Vagina (tissue), 2 donors: ENCODE measurements at regions not wholly inside any gene's neighbourhood (a gene's known extent, or its start where the extent isn't known, plus 50 kb on each side); places are given as distances from the start of the nearest gene placed in this dataset.

Experiments
- POLR2AphosphoS5 ChIP-seq, 2 donors: sonication (generic); formaldehyde crosslinking; IDR thresholded peaks; one replicate each; pipeline ENCODE4 v1.9.0; 2017; ENCODE audit warnings: antibody characterized with exemption in 2 of 2, mild to moderate bottlenecking in 2 of 2, low read depth in 1 of 2; ENCODE audit not compliant: insufficient read depth in 1 of 2
- TF ChIP-seq, protein P1 (sequence below), 3 experiments: fragments of 450-650 bp in 2 of 3; fragments of 200-600 bp in 1 of 3; sonication (generic) in 1 of 3; IDR thresholded peaks; one replicate each; pipeline ENCODE4 v1.5.1; 2017 to 2019; ENCODE audit warnings: antibody characterized with exemption in 3 of 3, mild to moderate bottlenecking in 2 of 3, moderate library complexity in 2 of 3

GRCh38 chr5:166505544-166505943 lies 1785.9 kb upstream of the WWC1 start:
- TF ChIP-seq, protein P1, sequence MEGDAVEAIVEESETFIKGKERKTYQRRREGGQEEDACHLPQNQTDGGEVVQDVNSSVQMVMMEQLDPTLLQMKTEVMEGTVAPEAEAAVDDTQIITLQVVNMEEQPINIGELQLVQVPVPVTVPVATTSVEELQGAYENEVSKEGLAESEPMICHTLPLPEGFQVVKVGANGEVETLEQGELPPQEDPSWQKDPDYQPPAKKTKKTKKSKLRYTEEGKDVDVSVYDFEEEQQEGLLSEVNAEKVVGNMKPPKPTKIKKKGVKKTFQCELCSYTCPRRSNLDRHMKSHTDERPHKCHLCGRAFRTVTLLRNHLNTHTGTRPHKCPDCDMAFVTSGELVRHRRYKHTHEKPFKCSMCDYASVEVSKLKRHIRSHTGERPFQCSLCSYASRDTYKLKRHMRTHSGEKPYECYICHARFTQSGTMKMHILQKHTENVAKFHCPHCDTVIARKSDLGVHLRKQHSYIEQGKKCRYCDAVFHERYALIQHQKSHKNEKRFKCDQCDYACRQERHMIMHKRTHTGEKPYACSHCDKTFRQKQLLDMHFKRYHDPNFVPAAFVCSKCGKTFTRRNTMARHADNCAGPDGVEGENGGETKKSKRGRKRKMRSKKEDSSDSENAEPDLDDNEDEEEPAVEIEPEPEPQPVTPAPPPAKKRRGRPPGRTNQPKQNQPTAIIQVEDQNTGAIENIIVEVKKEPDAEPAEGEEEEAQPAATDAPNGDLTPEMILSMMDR (IDR thresholded peaks at IDR 0.05): no peak
- no peak for TF ChIP-seq POLR2AphosphoS5 (IDR thresholded peaks at IDR 0.05; ENCODE audit: insufficient read depth in 1 of 2, low read depth in 1 of 2)
